GM12874 (cell line): ENCODE measurements at regions not wholly inside any gene's neighbourhood (a gene's known extent, or its start where the extent isn't known, plus 50 kb on each side); places are given as distances from the start of the nearest gene placed in this dataset.

Source experiments
- CTCF ChIP-seq: IDR thresholded peaks from 2 replicates; pipeline ENCODE4 v1.5.1; 2011; ENCODE audit warnings: low read depth, mild to moderate bottlenecking, control low read depth, low read length, moderate library complexity; ENCODE audit not compliant: insufficient read depth

GRCh38 chr7:4409946-4410345, 272.1 kb upstream of the FOXK1 start:
- TF ChIP-seq CTCF, result no peak

DNA sequence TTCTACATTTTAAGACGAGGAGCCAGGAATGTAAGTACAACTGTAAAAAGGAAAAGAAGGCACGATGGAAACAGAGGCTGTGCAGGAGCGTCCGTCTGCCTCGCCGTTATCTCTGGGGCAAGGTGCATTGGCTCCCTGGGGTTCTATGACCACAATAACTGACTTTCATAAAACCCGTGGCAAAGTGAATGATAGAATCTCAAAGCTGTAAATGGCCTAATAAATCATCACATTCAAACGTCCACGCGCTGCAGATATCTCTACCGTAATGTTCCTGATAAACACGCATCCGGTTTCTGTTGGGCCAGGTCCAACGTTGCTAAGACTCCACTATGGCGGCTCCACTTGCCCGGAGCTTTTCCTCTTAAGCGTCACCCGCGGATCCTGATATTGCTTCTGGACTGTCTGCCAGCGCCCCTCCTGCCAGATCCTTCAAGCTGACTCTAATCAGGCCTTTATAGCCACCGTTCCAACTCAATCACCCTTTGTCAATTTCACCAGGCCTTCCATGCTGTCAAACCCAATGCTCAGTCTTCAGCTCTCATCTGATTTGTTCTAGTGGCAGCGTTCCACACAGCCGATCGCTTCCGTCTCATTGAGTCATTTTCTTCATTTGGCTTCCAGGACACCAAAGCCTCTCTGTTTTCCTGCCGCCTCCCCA, 265.6 kb upstream of the FOXK1 start:
- no peak for TF ChIP-seq CTCF

DNA sequence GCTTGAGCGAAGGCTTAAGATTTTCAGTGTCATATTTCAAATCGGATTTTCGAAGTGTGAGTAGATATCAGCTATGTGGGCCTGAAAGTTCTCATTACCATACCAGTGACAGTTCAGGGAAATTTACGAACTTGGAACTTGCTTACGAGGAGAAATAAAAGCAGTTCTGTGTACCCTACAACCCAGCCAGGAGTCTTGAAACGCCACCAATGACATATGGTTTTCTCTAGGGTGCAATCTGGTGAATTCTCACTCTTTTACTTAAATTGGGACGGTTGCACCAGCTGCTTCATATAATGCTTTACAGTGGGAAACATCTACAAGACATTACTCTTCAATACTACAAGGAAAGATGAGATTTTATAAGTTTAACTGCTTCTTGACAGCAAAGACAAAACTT, 253.6 kb upstream of the FOXK1 start:
- no peak for TF ChIP-seq CTCF

DNA sequence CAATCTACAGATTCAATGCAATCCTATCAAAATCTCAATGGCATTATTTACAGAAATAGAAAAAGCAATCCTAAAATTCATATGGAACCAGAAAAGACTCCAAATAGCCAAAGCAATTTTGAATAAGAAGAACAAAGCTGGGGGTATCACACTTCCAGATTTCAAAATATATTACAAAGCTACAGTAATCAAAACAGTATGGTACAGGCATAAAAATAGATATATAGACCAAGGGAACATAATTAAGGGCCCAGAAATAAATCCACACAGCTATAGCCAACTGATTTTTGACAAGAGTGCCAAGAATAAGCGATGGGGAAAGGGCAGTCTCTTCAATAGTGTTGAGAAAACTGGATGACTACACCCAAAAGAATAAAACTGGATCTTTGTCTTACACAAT, 251.9 kb upstream of the FOXK1 start:
- no peak for TF ChIP-seq CTCF

DNA sequence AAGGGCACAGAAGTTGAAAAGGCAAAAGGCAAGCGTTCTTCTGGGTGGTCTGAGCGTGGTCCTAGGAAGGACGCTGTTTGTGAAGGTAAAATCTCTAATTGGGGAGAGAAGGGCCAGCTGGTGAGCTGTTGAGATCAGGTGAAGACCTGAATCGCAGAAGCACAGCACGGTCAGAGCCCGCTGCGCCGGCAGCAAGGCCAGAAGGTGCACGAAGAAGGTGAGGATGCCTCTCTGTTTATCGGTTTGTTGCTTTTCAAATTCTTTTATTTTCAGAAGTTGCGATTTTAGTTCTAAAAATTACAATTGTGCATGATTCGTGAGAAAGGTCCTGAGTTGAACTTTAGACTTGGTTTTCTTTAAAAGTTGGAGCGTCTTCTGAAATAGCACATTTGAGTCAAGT, 247.8 kb upstream of the FOXK1 start:
- no peak for TF ChIP-seq CTCF

DNA sequence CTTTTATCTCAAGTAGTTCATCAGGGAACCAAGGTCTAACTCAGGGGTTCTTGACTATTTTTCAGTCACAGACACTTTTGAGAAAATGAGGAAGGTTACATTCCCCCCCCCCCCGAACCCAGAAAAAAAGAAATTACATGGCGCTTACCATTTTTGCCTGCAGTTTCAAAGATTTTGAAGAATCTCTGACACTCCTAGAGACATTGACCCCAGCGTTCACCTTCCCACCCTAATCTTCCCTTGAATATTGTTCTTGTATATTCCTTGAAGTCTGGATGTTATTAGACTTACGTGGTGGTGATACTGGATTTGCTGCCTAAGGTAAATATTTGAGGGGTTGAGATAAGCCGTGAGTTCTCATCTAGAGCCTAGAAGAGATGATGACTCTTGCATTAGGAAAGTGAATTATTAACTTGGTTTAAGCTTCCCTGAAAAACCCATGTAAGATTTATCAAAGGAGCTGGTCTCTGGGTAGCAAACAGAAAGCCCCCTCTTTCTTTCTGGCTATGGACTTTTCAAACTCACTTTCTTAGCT, 245.7 kb upstream of the FOXK1 start:
- TF ChIP-seq CTCF, result no peak

DNA sequence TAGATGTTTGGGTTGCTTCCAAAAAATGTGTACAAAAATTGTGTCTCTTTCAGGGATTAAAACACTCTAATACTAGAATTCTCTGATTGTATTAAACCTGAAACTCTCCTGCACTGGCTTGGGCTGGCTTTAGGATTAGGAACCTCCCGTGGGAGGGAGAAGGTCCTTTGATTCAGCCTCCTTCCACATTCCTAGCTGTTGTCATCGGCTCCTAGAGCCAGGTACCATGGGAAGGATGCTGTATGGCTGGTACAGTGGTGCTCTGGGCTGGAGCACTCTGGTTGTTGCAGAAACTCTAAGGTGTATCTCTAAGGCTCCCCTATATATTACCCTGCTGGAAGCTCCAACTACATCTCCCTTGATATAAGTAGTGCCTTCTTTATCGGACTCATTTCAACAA, 245.2 kb upstream of the FOXK1 start:
- no peak for TF ChIP-seq CTCF
